K562 (cell line): ENCODE measurements at regions not wholly inside any gene's neighbourhood (a gene's known extent, or its start where the extent isn't known, plus 50 kb on each side); places are given as distances from the start of the nearest gene placed in this dataset.
"Not testable (repeated sequence)": the region's sequence is repeated elsewhere in the genome, so short reads cannot be mapped to it uniquely, and the experiment has no call there.

Source experiments
- POLR2AphosphoS5 ChIP-seq: IDR thresholded peaks from 2 replicates; pipeline ENCODE4 v1.6.1; 2011; ENCODE audit warnings: mild to moderate bottlenecking, low read depth, low read length, moderate library complexity; ENCODE audit not compliant: control insufficient read depth, insufficient read depth
- U2AF1 ChIP-seq: fragments of 200-400 bp; formaldehyde crosslinking; optimal IDR thresholded peaks from 2 replicates; pipeline ENCODE3; 2017; ENCODE audit warnings: mild to moderate bottlenecking, low read depth, low read length, moderate library complexity

GRCh38 chr21:6376321-6377070 is 4144.9 kb upstream of the TPTE start:
- TF ChIP-seq POLR2AphosphoS5, U2AF1: not testable (repeated sequence)
